GM12865 (cell line): ENCODE measurements at regions not wholly inside any gene's neighbourhood (a gene's known extent, or its start where the extent isn't known, plus 50 kb on each side); places are given as distances from the start of the nearest gene placed in this dataset.

ENCODE experiments used
- DNase-seq: peaks from one replicate; pipeline ENCODE4 v3.0.0; 2010; ENCODE audit warnings: low read depth
- H3K4me3 ChIP-seq: 2 replicates; pipeline ENCODE4 v1.5.1; 2011; ENCODE audit warnings: mild to moderate bottlenecking, low read depth, low read length, control low read depth
- CTCF ChIP-seq: IDR thresholded peaks from 2 replicates; pipeline ENCODE4 v1.5.1; 2011; ENCODE audit warnings: low read length, control low read depth, low read depth, inconsistent platforms; ENCODE audit not compliant: insufficient read depth; ENCODE audit errors: missing control alignments

- TF ChIP-seq CTCF: no peak
- no peak overlapping the region for H3K4me3 ChIP-seq
- no peak for DNase-seq
Observed at GRCh38 chrX:140206657-140207056, 241.3 kb upstream of the CXorf66 start.

GRCh38 chrX:140190441-140191108, 225.3 kb upstream of the CXorf66 start:
- H3K4me3 ChIP-seq: no peak overlapping the region
- no peak for DNase-seq
- no peak for TF ChIP-seq CTCF

- no peak for DNase-seq
- no peak overlapping the region for H3K4me3 ChIP-seq
- TF ChIP-seq CTCF: no peak
Observed at GRCh38 chrX:140180585-140180984, 215.3 kb upstream of the CXorf66 start.

DNA sequence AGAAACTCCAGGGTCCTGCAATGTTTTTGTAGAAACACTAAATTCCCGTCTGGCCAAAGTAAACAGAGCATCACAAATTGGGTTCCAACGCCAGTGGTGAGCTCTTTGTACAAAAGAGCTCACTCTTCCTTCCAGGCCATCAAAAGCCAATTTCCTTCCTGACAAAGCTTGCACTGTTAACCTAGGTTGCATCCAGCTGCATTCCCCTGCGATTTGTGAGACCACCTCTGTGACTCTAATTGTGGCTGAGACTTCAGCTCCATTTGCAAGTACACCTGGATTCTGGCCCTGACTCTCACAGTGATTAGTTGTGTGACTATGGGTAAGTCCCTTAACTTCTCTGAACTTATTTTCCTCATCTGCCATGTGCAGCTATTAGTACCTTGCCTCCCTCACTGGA, 212.5 kb upstream of the CXorf66 start:
- TF ChIP-seq CTCF: no peak
- no peak overlapping the region for H3K4me3 ChIP-seq
- no peak for DNase-seq

DNA sequence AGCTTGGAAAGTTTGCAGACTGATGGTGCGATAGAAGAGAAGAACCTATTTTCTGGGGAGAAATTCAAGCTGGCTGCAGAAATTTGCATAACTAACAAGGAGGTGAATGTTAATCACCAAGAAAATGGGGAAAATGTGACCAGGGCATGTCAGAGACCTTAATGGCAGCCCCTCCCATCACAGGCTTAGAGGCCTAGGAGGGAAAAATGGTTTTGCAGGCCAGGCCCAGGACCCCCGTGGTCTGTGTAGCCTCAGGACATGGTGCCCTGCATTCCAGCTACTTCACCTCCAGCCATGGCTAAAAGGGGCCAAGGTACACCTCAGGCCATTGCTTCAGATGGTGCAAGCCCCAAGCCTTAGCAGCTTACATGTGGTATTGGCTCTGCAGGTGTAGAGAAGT, 207.1 kb upstream of the CXorf66 start:
- no peak for DNase-seq
- TF ChIP-seq CTCF: no peak
- H3K4me3 ChIP-seq: no peak overlapping the region

DNA sequence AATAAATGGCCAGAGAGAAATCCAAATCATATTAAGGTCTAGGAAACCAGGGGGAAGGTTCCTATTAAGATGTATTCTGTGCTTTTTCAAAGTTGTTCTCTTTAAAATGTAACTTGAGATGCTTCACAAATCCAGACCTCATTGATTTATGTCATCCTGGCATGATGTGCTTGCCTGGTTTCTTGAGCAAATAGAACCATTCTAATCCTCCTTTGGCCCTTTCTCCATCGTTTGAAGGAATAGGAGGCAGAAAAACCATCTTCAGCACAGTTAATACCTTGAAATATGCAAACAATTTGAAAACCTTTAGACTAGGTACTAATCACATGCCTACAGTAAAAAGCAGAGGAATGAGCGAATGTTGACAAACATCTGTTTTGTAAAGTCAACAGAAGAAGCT, 202.2 kb upstream of the CXorf66 start:
- H3K4me3 ChIP-seq: no peak overlapping the region
- no peak for TF ChIP-seq CTCF
- no peak for DNase-seq

DNA sequence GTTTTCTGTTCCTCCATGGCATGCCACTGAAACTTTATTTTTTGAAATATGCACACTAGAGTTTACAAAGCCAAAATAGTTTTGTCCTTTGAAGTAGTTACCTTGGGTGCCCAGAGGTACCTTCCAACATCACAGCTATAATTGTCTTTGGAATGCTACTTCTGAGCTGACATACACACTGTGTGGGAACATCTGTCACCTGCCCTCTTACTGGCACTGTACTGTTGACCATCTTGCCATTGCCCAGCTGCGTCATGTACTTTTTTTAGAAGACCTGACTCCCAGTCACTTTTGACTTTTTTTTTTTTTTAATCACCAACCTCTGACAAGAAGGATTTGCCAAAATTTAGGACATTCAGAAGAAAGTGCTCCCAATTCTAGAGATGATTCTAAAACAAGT, 200.5 kb upstream of the CXorf66 start:
- no peak overlapping the region for H3K4me3 ChIP-seq
- DNase-seq: no peak
- no peak for TF ChIP-seq CTCF
